ENCODE measurements at regions not wholly inside any gene's neighbourhood (a gene's known extent, or its start where the extent isn't known, plus 50 kb on each side); places are given as distances from the start of the nearest gene placed in this dataset.
A peak's percentile ranks its signal among the peaks of the same experiment; 100 is the strongest.

GRCh38 chr2:120473522-120474271, 127.8 kb downstream of the INHBB start:
- Histone ChIP-seq H3K36me3 (no peaks in the 10 kb centered on the region), H3K27ac (peak overlapping the region; percentile 94 to 95), H3K4me1 (peaks cover 4 to 10% of the 10 kb centered on the region in 2 donors), H3K9me3 (no peaks in the 10 kb centered on the region), H3K27me3 (no peaks in the 10 kb centered on the region), H3K4me3 (no peak overlapping the region)
- TF ChIP-seq, protein P1, sequence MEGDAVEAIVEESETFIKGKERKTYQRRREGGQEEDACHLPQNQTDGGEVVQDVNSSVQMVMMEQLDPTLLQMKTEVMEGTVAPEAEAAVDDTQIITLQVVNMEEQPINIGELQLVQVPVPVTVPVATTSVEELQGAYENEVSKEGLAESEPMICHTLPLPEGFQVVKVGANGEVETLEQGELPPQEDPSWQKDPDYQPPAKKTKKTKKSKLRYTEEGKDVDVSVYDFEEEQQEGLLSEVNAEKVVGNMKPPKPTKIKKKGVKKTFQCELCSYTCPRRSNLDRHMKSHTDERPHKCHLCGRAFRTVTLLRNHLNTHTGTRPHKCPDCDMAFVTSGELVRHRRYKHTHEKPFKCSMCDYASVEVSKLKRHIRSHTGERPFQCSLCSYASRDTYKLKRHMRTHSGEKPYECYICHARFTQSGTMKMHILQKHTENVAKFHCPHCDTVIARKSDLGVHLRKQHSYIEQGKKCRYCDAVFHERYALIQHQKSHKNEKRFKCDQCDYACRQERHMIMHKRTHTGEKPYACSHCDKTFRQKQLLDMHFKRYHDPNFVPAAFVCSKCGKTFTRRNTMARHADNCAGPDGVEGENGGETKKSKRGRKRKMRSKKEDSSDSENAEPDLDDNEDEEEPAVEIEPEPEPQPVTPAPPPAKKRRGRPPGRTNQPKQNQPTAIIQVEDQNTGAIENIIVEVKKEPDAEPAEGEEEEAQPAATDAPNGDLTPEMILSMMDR (IDR thresholded peaks at IDR 0.05): no peak
- TF ChIP-seq POLR2A (IDR thresholded peaks at IDR 0.05) (no peak), POLR2AphosphoS5 (IDR thresholded peaks at IDR 0.05) (no peak)
- DNase-seq (ENCODE audit: low spot score in 2 of 2): no peak
- intact Hi-C loops (cut with DNase I; ENCODE audit: low total_unique reads): no loop called here

DNA sequence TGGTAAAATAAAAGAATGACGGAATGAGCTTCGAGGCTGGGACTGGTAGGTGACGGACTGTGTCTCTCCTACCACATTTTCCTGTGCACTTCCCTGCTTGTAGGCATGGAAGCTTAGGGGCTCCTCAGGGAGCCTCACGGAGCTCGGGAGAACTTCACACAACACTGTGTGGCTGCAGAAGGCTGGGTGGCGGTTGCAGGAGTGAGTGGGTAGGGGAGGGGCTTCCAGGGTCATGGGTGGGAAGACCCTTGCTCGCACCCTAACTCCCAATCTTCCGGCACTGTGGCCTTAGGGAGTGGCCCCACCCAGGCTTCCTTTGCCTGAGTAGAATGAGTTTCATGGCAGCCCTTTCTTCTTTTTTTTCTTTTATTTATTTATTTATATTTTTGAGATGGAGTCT, 128.6 kb downstream of the INHBB start:
- no peak for DNase-seq (ENCODE audit: low spot score in 2 of 2)
- H3K36me3 ChIP-seq: no peaks in the 10 kb centered on the region
- peak overlapping the region; percentile 94 to 95 for H3K27ac ChIP-seq
- intact Hi-C loops (cut with DNase I; ENCODE audit: low total_unique reads): no loop called here
- no peaks in the 10 kb centered on the region for H3K9me3 ChIP-seq
- H3K4me3 ChIP-seq: no peak overlapping the region
- no peak for TF ChIP-seq POLR2A (IDR thresholded peaks at IDR 0.05)
- TF ChIP-seq POLR2AphosphoS5 (IDR thresholded peaks at IDR 0.05): no peak
- TF ChIP-seq, protein P1 (IDR thresholded peaks at IDR 0.05): no peak
- no peaks in the 10 kb centered on the region for H3K27me3 ChIP-seq
- H3K4me1 ChIP-seq: peaks cover 4 to 10% of the 10 kb centered on the region in 2 donors

GRCh38 chr2:120476141-120476540, 130.2 kb downstream of the INHBB start:
- Histone ChIP-seq H3K9me3 (no peaks in the 10 kb centered on the region), H3K36me3 (no peaks in the 10 kb centered on the region), H3K27me3 (no peaks in the 10 kb centered on the region), H3K4me1 (peaks cover 1 to 4% of the 10 kb centered on the region in 2 donors), H3K4me3 (no peak overlapping the region), H3K27ac (no peak overlapping the region)
- intact Hi-C loops (cut with DNase I; ENCODE audit: low total_unique reads): no loop called here
- TF ChIP-seq, protein P1 (IDR thresholded peaks at IDR 0.05): no peak
- TF ChIP-seq POLR2AphosphoS5 (IDR thresholded peaks at IDR 0.05): no peak
- no peak for TF ChIP-seq POLR2A (IDR thresholded peaks at IDR 0.05)
- no peak for DNase-seq (ENCODE audit: low spot score in 2 of 2)

DNA sequence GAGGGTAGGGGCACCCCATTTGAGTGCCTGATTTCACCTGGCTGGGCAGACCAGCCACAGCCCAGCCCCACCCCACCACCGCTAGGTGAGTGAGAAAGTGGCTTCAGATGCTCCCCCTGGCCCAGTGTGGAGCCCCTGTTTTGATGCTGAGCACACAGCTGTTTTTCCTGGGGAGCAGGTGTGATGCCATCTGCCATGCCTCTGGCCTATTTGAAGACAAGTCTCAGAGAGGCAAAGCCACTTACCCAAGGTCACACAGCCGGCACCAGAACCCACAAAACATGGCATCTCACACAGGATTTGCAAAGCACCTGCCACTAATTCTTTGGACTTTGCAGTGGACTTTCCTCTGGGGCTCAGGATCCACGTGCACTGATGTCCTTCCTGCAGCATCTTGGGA, 131.3 kb downstream of the INHBB start:
- TF ChIP-seq POLR2AphosphoS5 (IDR thresholded peaks at IDR 0.05) (no peak), POLR2A (IDR thresholded peaks at IDR 0.05) (no peak)
- TF ChIP-seq, protein P1 (IDR thresholded peaks at IDR 0.05): no peak

GRCh38 chr2:120477831-120478481, 132.0 kb downstream of the INHBB start:
- Histone ChIP-seq H3K4me1 (no peaks in the 10 kb centered on the region), H3K9me3 (no peaks in the 10 kb centered on the region), H3K27me3 (no peaks in the 10 kb centered on the region), H3K36me3 (no peaks in the 10 kb centered on the region), H3K4me3 (no peak overlapping the region), H3K27ac (no peak overlapping the region)
- intact Hi-C loops (cut with DNase I; ENCODE audit: low total_unique reads): no loop called here
- DNase-seq (ENCODE audit: low spot score in 2 of 2): no peak
- TF ChIP-seq POLR2A (IDR thresholded peaks at IDR 0.05): no peak
- TF ChIP-seq, protein P1 (IDR thresholded peaks at IDR 0.05): no peak
- no peak for TF ChIP-seq POLR2AphosphoS5 (IDR thresholded peaks at IDR 0.05)

More for the DNA sequence above, 131.3 kb downstream of the INHBB start:
- no peaks in the 10 kb centered on the region for H3K4me1 ChIP-seq
- H3K9me3 ChIP-seq: no peaks in the 10 kb centered on the region
- no peak overlapping the region for H3K4me3 ChIP-seq
- intact Hi-C loops (cut with DNase I; ENCODE audit: low total_unique reads): no loop called here
- no peaks in the 10 kb centered on the region for H3K27me3 ChIP-seq
- H3K27ac ChIP-seq: no peak overlapping the region
- no peak for DNase-seq (ENCODE audit: low spot score in 2 of 2)
- no peaks in the 10 kb centered on the region for H3K36me3 ChIP-seq
